T-helper 9 cell (primary cell): ENCODE measurements at regions not wholly inside any gene's neighbourhood (a gene's known extent, or its start where the extent isn't known, plus 50 kb on each side); places are given as distances from the start of the nearest gene placed in this dataset.

Experiments
- DNase-seq: peaks from one replicate; pipeline ENCODE4 v3.0.0-alpha.2; 2020

DNA sequence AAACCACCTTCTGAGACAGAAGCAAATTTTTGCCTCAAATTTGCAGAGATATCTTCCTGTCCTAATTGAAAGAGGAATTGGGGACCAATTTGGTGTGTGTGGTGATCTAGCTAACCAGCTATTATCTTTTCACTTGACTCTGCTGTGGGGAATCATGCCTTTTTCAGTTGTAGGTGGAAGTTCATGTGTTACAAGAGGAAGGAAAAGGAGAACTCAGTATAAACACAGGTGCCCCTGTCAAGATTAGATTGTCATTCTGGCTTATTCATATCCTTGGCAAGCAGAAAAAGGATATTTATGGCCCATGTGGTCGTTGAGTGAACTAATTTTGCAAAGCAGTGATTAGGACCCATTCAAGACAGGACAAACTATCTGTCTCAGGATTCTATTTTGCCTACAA is 336.8 kb upstream of the SLC30A5 start:
- DNase-seq: no peak

DNA sequence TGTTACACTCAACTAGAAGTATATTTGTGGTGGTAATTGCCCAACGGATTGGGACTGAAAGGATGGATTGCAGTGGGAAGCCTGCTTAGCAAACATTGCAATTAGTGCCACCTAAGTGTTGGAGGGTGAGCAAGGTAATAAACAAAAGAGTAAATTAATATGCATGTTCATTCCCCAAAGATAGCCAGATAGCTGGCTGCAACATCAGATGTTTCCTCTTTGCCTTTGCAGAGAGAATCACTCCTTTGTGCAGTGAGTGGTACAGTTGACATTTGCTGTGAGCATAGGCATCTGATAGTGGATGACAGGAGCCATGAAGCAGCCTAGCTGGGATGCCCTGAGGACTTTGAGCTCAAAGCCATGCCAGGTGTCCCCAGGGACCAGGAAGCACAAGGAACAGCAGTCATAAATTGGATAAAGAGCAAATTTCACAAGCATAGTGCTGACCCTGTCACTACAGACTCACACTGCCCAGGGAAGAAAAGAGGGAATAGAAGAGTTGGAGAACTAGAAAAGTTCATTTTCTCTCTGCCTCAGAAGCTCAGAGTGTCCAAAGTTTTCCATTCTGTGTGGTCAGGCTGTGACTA is 336.1 kb upstream of the SLC30A5 start:
- DNase-seq: no peak

DNA sequence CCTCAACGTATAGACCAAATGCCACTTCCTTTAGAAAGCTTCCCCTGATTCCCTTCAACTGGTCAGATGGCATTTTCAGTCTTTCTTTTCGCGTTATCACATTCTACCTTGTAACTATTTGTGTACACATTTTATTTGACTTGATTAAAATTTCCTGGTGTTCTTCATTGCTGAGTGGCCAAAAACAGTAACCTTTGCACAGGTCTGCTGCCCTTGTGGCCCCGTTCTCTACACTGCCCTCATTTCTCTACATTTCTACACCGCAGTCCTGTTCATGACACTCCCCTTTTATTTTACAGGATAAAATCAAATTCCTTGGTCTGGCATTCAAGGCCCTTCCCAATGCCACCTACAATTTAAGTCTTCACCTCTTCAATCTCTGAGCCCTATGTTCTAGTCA is 334.2 kb upstream of the SLC30A5 start:
- DNase-seq: no peak

DNA sequence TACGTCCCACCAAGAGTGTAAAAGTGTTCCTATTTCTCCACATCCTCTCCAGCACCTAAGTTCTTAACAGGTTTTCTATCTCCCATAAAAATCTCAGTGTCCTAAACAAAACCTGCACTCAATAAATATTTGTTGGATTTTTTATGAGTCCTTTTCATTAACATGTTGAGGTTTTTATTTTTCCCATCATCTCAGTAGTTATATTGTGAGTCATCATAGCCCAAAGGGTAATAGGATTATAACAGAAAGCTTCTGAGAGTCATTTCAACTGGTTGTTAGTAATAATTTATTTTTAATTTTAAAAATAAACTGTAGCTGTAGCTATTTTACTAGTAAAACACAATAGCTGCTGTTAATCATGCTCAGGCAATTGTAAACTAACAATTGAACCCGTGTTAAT is 331.6 kb upstream of the SLC30A5 start:
- DNase-seq: no peak

DNA sequence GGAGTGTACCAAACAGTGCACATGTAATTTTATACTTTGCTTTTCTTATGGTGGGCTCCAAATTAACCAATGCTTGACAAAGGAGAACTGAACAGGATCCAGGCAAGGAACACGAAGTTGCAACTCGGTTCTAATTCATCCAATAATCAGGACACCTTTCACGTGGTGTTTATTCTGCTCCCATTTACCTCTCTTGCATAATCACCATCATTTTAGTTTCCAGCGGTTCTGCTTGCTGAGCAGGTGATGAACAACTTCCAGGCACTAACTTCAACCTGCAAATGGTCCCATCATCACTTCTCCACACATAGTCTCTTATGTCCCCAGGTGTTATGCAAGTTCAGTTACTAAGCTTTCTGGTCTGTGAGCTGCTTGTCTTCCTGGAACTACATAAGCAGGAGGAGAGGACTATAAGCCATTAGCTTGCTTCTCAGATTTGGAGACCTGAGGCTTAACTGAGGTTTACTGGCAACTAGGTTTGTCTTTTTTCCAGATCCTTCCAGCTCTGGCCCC is 326.8 kb upstream of the SLC30A5 start:
- no peak for DNase-seq

DNA sequence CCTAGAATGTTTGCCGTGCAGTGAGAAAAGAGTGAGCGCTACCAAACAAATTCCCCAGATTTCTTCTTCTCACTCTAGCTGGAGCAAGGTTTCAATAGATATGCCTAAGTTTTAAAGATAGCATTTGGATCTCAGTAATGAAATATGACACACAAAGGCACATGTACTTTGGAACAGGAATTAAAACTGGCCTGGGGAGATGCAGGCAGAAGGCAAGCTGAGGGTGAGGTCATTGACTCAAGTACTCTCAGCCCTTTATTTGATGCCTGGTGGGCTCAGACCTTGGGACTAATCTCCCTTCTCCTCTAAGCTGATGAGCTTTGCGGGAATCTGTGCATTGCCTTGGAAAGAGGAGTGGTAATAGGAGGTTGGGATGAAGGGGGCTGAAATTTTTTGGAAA is 323.3 kb upstream of the SLC30A5 start:
- no peak for DNase-seq

DNA sequence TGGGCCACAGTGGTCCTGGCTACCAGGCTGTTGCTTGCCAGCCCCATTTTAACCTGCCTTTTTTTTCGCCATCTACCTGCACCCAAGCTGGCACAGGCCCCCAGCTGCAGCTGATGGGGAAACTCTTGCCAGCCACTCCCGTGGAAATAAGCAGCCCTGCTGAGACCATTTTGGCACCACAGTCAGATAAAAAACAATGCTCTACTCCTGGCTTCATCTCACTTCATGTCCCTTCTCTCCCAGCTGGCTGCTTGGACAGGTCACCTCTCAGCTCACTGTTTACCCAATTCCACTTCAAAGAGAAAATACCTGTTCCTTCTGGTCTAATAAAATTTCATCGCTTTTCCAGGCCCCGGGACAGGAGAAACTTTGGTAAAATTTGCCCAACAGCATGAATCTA is 322.6 kb upstream of the SLC30A5 start:
- DNase-seq: no peak

- DNase-seq: no peak
Measured at GRCh38 chr5:68771732-68772131, 322.1 kb upstream of the SLC30A5 start.

DNA sequence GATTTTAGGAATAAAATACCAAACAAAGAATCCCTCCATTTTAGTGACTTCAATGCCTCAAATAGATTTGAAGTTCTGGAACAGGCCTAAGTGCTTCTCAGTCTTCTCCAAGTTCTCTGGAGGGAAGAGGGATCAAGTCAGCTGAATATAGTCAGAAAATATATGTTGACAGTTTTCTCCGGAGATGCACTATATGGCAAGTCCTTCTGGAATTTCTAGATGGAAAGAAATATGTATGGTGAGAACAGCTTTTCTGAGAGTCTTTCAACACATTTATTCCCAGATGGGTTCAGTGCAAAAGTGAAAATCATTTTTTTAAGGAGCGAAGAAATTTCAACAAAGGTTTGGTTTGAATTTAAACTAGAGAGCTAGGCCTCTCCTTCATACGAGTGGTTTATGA is 317.4 kb upstream of the SLC30A5 start:
- no peak for DNase-seq

- no peak for DNase-seq
Measured at GRCh38 chr5:68777135-68777534, 316.7 kb upstream of the SLC30A5 start.

GRCh38 chr5:68778484-68778883 is 315.3 kb upstream of the SLC30A5 start:
- DNase-seq: no peak

DNA sequence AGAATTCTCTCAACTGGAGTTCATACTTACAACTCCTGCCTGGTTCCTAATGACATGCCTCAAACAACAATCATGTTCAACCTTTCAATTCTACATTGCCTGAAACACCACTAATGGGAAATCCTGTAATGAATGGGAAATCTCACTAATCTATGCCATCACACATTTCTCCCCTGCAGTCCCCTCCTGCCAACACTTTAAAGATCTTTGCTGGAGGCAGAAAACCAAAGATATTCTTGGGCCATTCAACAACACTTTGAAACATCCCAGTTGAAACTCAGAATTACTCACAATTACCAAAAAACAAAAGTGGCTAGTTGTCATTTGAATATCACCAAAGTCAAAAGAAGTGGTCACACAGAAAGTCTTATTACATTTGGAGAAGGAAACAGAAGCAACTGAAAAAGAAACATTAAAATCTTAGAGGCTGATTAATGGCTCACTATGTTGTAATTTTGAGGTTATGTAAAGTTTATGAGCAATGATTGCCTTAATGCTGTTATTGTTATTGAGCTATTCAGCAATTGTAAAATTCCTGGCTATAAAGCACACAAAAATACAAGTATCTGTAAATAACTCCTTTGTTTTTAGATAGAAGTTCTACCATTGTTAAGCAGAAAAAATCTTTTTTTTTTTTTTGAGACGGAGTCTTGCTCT is 313.4 kb upstream of the SLC30A5 start:
- DNase-seq: no peak

- no peak for DNase-seq
Measured at GRCh38 chr5:68793074-68793473, 300.7 kb upstream of the SLC30A5 start.

DNA sequence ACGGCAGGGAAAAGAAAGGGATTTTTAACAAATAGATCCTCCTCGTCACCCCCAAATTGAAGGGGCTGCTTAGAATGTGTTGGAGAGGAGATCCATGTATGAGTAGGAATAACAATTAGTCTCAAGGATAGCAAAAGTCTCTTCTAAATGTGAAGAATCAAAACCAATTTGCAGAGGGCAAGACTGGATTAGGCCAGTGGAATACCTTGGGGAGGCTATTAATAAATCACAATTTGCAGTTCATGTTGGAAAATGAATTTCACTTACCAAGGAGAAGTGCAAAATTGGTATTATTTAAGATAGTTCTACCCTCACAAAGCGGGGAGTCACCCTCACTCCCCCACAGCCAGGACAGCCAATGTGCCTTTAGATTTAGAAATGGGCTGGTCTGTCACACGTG is 299.8 kb upstream of the SLC30A5 start:
- no peak for DNase-seq

DNA sequence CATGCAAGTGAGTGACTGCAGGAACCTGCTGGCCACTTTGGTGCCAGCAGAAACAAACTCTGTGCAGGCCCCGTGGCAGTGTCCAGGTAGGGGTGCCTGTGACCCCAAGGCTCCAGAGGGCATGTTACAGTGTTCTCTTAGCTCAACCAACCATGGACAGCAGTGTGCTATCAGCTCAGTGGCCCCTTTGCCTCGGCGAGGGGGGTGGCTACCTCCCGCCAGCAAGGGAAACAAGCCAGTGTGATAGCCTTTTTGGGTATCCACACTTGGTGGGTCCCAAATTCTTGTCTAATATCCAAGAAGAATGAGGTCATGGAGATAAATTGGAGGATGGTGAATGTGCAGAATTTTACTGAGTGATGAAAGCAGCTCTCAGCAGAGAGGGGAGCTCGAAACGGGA is 298.6 kb upstream of the SLC30A5 start:
- DNase-seq: no peak

DNA sequence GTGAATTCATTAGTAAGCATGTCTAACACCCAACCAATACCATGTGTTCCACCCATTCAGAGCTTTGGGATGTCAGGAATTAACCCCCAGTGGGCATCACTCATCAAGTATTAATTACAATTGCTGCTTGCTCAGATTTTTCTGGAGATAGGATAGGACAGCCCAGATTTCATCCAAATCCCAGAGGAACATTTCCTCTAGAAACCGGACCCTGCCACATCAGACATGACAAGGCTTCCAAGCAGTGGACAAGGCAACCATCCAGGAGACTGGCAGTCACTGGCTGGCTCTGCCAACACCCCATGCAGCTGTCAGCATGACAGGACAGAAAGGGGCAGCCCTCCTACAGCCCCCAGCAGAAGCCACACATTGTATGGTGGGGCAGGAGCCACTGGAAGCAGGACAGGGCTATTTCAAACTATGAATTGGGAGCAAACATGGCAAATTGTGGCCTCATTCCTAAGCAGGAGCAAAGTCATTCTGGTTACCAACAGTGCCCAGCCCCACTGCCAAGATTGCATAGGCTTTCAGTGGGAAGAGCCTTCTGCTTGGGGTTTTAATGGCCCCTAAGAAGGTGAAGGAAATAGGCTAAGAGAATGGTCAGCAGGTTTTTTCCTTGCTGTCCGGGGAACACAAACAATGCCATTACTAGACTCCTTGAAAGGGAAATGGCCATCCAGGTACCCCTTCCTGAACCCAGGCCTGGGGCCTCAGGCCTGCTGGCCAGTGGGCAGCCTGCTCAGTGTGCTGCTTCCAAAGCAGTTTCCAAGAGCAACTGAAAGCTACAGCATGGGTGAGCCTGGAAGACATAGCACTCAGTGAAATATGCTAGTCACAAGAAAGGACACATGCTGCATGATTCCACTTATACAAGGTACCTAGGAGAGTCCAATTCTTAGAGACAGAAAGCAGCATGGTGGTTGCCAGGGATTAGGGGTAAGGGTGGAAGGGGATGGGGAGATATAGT is 294.7 kb upstream of the SLC30A5 start:
- no peak for DNase-seq

DNA sequence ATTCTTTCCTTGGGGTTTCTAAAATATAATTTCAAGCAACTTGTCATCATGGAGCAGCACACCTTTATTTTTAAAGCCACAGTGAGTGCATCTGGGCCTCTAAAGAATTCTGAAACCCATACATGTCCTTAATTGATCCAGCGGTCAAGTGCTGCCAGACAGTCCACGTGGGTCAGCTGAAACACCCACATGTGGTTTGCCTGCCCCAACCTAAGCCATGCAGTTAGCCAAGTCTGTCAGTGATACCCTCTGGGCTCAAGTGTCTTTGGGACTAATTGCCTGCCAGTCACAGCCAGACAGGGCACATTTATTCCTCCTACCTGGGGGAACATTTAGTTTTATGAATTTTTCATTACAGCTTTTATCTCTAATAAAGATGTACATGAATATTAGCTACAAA is 291.4 kb upstream of the SLC30A5 start:
- DNase-seq: no peak

DNA sequence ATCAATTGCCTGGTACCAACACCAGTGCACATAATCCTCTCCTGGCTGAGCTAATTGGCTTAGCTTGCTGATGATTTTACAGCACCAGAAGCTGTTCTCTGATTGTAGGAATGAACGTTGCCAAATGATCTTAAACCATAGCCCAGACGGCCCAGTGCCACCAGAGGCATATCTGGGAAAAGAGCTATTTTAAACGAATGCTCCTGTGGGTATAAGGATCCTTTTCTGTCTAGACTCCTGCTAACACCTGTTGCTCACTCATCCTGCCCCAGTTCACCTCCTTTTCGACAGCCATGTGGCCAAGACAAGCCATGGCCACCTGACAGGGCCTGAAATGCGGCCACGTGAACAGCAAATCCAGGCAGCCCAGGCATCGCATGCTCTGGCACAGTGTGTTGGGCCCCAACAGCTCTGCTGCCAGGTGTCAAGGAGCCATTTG is 289.9 kb upstream of the SLC30A5 start:
- no peak for DNase-seq

DNA sequence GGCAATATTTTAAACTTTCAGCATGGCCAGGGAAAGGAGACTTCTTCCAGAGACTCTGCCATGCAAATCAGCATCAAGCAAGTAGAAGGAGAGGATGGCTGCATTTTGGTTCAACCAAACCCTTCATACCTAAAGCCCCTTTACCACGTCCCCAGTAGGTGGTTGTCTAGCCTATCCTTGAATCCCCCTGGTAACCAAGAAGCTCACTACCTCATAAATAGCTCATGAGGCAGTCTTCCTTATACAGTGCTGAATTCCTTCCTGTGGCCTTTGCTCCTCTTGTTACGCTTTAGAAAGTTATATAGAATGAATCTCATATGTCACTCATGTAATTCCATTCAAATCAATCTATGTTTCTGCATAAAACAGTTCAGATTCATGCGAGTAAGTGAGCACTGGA is 289.5 kb upstream of the SLC30A5 start:
- no peak for DNase-seq

DNA sequence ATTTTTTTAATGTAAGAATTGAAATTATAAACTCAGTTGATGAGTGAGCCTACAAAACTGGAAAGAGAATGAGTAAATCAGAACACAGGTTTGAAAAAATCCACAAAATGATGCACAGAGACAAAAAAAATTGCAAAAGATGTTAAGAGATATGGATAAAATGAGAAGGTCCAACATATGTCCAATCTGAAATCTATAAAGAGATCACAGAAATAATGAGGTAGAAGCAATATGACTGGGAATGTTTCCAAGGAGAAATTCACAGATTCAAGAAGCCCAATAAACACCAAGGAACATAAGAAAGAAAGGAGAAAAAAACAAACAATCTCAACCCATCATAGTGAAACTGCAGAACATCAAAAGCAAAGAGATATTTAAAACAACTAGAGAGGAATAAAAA is 288.4 kb upstream of the SLC30A5 start:
- DNase-seq: no peak

- no peak for DNase-seq
Measured at GRCh38 chr5:68817632-68818031, 276.2 kb upstream of the SLC30A5 start.

GRCh38 chr5:68818057-68818695 is 275.6 kb upstream of the SLC30A5 start:
- DNase-seq: no peak

DNA sequence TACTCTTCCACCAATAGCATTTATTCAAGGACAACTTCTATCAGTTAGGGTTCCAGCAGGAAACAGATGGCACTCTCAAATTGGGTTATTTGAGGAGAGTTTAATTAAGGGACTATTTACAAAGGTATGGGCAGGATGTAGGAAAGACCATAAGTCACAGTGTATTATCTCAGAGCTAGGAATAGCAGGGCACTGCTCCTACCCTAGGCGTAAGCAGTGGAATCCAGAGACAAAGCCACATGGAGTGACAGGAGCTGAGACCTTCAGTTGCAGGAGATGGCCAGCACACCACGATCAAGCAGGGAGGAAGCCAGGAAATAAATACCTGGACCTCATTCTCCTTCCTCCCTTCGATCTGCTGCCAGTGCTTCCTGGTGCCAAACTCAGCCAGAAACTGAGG is 274.9 kb upstream of the SLC30A5 start:
- DNase-seq: no peak
